ENCODE measurements at regions not wholly inside any gene's neighbourhood (a gene's known extent, or its start where the extent isn't known, plus 50 kb on each side); places are given as distances from the start of the nearest gene placed in this dataset.

DNA sequence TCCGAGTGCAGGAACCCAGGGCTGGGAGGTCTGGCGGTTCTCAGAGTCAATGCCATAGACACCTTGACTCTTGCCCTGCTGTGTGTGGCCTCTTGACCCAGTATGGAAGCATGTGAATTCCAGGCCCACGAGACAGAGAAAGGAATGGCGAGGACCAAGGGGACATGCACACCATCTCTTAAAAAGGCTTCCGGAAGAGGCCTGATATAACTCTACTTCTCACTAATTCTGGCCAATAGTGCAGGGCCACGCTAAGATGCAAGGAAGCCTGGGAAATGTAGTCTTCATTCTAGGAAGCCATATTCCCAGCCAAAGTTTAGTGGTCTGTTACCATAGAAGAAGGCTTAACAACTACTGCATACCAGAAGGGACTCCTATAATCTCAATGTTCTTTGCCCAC, 177.0 kb upstream of the KCNG1 start (continued):
- TF ChIP-seq, protein P1, sequence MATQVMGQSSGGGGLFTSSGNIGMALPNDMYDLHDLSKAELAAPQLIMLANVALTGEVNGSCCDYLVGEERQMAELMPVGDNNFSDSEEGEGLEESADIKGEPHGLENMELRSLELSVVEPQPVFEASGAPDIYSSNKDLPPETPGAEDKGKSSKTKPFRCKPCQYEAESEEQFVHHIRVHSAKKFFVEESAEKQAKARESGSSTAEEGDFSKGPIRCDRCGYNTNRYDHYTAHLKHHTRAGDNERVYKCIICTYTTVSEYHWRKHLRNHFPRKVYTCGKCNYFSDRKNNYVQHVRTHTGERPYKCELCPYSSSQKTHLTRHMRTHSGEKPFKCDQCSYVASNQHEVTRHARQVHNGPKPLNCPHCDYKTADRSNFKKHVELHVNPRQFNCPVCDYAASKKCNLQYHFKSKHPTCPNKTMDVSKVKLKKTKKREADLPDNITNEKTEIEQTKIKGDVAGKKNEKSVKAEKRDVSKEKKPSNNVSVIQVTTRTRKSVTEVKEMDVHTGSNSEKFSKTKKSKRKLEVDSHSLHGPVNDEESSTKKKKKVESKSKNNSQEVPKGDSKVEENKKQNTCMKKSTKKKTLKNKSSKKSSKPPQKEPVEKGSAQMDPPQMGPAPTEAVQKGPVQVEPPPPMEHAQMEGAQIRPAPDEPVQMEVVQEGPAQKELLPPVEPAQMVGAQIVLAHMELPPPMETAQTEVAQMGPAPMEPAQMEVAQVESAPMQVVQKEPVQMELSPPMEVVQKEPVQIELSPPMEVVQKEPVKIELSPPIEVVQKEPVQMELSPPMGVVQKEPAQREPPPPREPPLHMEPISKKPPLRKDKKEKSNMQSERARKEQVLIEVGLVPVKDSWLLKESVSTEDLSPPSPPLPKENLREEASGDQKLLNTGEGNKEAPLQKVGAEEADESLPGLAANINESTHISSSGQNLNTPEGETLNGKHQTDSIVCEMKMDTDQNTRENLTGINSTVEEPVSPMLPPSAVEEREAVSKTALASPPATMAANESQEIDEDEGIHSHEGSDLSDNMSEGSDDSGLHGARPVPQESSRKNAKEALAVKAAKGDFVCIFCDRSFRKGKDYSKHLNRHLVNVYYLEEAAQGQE (IDR thresholded peaks at IDR 0.05; ENCODE audit: borderline replicate concordance), result no peak
- TF ChIP-seq, protein P1 (CRISPR knock-in tag; IDR thresholded peaks at IDR 0.05; ENCODE audit: low read depth), result no peak
- TF ChIP-seq MYBL2 (IDR thresholded peaks at IDR 0.05; ENCODE audit: low read depth) (no peak), MYBL2 (CRISPR knock-in tag; IDR thresholded peaks at IDR 0.05; ENCODE audit: borderline replicate concordance) (no peak), C11orf30 (IDR thresholded peaks at IDR 0.05; ENCODE audit: low read depth) (no peak), TSC22D4 (tag; IDR thresholded peaks at IDR 0.05) (no peak), ZNF143 (CRISPR knock-in tag; IDR thresholded peaks at IDR 0.05) (peak; percentile 72), GABPA (tag; conservative IDR thresholded peaks at IDR 0.05; ENCODE audit: low read depth) (peak; percentile 46), SRF (CRISPR knock-in tag; IDR thresholded peaks at IDR 0.05) (peak in 1 of 2 experiments; percentile 69; a peak in 2 of 4 replicates), HCFC1 (IDR thresholded peaks at IDR 0.05; ENCODE audit: low read depth, low read length) (peak; percentile 80), RBM39 (optimal IDR thresholded peaks at IDR 0.05; ENCODE audit: low read depth, low read length) (no peak), EHMT2 (IDR thresholded peaks at IDR 0.05) (peak; percentile 20; the same call in 1 of the 2 replicates)
- TF ChIP-seq, protein P2, sequence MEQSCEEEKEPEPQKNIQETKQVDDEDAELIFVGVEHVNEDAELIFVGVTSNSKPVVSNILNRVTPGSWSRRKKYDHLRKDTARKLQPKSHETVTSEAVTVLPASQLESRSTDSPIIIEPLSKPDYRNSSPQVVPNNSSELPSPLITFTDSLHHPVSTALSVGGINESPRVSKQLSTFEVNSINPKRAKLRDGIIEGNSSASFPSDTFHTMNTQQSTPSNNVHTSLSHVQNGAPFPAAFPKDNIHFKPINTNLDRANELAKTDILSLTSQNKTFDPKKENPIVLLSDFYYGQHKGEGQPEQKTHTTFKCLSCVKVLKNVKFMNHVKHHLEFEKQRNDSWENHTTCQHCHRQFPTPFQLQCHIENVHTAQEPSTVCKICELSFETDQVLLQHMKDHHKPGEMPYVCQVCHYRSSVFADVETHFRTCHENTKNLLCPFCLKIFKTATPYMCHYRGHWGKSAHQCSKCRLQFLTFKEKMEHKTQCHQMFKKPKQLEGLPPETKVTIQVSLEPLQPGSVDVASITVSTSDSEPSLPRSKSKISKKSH (CRISPR knock-in tag; IDR thresholded peaks at IDR 0.05), result no peak

Data from K562 (cell line).